Endothelial cell of umbilical vein (primary cell): ENCODE measurements at regions not wholly inside any gene's neighbourhood (a gene's known extent, or its start where the extent isn't known, plus 50 kb on each side); places are given as distances from the start of the nearest gene placed in this dataset.

Experiments
- CTCF ChIP-seq, 2 donors: IDR thresholded peaks; 1 replicate in 1 of 2; 2 replicates in 1 of 2; pipeline ENCODE4 v1.5.1; 2011; ENCODE audit warnings: low read length in 2 of 2, mild to moderate bottlenecking in 2 of 2, moderate library complexity in 2 of 2, control low read depth in 1 of 2, inconsistent platforms in 1 of 2, low read depth in 1 of 2; ENCODE audit not compliant: insufficient read depth in 1 of 2; ENCODE audit errors: extremely low read depth in 1 of 2
- EZH2 ChIP-seq: IDR thresholded peaks from 2 replicates; pipeline ENCODE4 v1.6.1; 2012; ENCODE audit warnings: borderline replicate concordance, low read depth, mild to moderate bottlenecking, moderate library complexity, low read length, inconsistent platforms; ENCODE audit not compliant: severe bottlenecking
- FOS ChIP-seq: IDR thresholded peaks from 2 replicates; pipeline ENCODE4 v1.6.1; 2011; ENCODE audit warnings: mild to moderate bottlenecking, low read length, moderate library complexity, borderline replicate concordance; ENCODE audit not compliant: insufficient read depth
- GATA2 ChIP-seq: IDR thresholded peaks from 2 replicates; pipeline ENCODE4 v1.7.0; 2011; ENCODE audit warnings: low read depth, mild to moderate bottlenecking, moderate library complexity, mixed read lengths, low read length; ENCODE audit not compliant: insufficient read length, insufficient read depth
- JUN ChIP-seq: IDR thresholded peaks from 2 replicates; pipeline ENCODE4 v1.6.1; 2011; ENCODE audit warnings: borderline replicate concordance, low read depth; ENCODE audit not compliant: insufficient read length, insufficient read depth
- MAX ChIP-seq: IDR thresholded peaks from 2 replicates; pipeline ENCODE4 v1.6.1; 2011; ENCODE audit not compliant: insufficient read depth, insufficient read length
- MYC ChIP-seq: IDR thresholded peaks from one replicate; pipeline ENCODE4 v1.6.1; 2011; ENCODE audit warnings: mild to moderate bottlenecking, low read depth, low read length
- POLR2A ChIP-seq: IDR thresholded peaks from 2 replicates; pipeline ENCODE4 v1.6.1; 2012; ENCODE audit warnings: low read depth, mild to moderate bottlenecking, control low read depth, low read length
- POLR2AphosphoS5 ChIP-seq: IDR thresholded peaks from 2 replicates; pipeline ENCODE4 v1.6.1; 2012; ENCODE audit warnings: low read depth, mild to moderate bottlenecking, control low read depth, low read length, moderate library complexity; ENCODE audit not compliant: insufficient read depth

- TF ChIP-seq CTCF (IDR thresholded peaks at IDR 0.05; ENCODE audit: extremely low read depth in 1 of 2, insufficient read depth in 1 of 2, low read depth in 1 of 2, low read length in 2 of 2) (no peak), POLR2A (no peak), EZH2 (no peak), JUN (no peak), POLR2AphosphoS5 (no peak), MAX (no peak), GATA2 (no peak), MYC (no peak), FOS (no peak)
These were observed 673.6 kb upstream of the CDH8 start for GRCh38 chr16:62709794-62710193.
